ENCODE measurements at regions not wholly inside any gene's neighbourhood (a gene's known extent, or its start where the extent isn't known, plus 50 kb on each side); places are given as distances from the start of the nearest gene placed in this dataset.

DNA sequence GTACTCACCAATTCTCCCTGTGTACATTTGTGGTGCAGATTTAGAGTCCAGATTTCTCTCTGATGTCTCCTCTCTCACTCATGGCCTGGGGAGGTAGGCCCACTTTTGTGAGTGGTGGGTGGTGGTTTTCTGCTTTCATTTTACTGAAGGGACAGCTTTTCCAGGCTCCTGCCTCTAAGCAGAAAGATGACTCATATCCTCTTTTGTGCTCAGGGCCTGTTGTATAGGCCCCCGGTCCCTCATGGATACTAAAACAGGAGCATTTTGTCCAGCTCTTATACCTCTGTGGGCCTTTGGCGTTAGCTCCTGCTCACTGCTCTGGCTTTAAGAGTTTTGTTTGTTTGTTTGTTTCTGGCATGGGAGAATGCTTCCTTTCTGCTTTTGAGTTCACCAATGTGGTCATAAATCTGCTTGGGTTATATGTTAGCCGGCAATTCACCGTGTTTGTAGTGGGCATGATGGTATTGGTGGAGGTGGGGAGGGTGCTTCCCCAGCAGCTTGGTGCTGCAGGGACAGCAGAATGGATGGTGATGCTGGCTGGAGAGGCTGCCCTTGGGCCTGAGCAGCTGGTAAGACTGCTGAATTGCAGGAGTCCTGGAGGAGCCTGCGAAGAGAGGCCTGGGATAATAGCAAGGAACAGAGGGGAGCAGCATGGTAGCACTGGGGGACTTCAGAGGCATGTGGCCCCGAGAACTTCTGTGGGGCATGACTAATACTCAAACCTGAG is 468.7 kb downstream of the RPS24 start:
- Histone ChIP-seq H3K27me3 (ENCODE audit: low read depth, low read length) (no peaks in the 10 kb centered on the region), H3K9me3 (ENCODE audit: control insufficient read depth in 1 of 2, low read length in 2 of 2) (no peaks in the 10 kb centered on the region), H3K36me3 (ENCODE audit: control insufficient read depth in 1 of 2, insufficient read depth in 2 of 2, low read length in 2 of 2) (no peaks in the 10 kb centered on the region), H3K4me1 (ENCODE audit: control insufficient read depth in 1 of 2, insufficient read depth in 2 of 2, low read length in 2 of 2) (no peaks in the 10 kb centered on the region), H3K27ac (ENCODE audit: low read length) (no peak overlapping the region), H3K4me3 (ENCODE audit: low read depth in 1 of 2, low read length in 2 of 2) (no peak overlapping the region)

DNA sequence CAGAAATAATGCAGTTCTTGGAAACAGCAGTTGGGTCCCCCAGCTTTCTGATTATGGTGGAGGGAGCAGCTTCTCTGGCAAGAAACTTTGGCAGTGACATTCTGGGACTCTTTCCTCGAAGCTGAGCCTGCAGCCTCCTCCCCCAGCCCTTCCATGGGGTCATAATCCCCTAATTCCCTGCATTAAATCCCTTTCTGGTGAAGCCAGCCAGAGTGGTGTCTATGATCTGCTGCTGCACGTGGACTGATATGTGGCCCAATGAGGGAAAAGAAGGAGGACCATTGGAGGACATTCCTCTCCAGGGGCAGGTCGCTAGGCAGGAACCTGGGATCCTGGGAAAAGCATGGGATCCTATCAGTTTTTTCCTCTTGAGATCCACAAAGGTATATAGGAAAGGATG is 470.5 kb downstream of the RPS24 start:
- H3K27me3 ChIP-seq (ENCODE audit: low read depth, low read length) = no peaks in the 10 kb centered on the region
- H3K4me1 ChIP-seq (ENCODE audit: control insufficient read depth in 1 of 2, insufficient read depth in 2 of 2, low read length in 2 of 2) = peaks cover 7 to 12% of the 10 kb centered on the region in 2 donors

GRCh38 chr10:78505657-78506056 is 472.0 kb downstream of the RPS24 start:
- Histone ChIP-seq H3K9me3 (ENCODE audit: control insufficient read depth in 1 of 2, low read length in 2 of 2) (no peaks in the 10 kb centered on the region), H3K4me1 (ENCODE audit: control insufficient read depth in 1 of 2, insufficient read depth in 2 of 2, low read length in 2 of 2) (peaks cover 7 to 21% of the 10 kb centered on the region in 2 donors), H3K27ac (ENCODE audit: low read length) (no peak overlapping the region), H3K4me3 (ENCODE audit: low read depth in 1 of 2, low read length in 2 of 2) (no peak overlapping the region), H3K27me3 (ENCODE audit: low read depth, low read length) (no peaks in the 10 kb centered on the region), H3K36me3 (ENCODE audit: control insufficient read depth in 1 of 2, insufficient read depth in 2 of 2, low read length in 2 of 2) (no peaks in the 10 kb centered on the region)

More for the DNA sequence above, 470.5 kb downstream of the RPS24 start:
- Histone ChIP-seq H3K36me3 (ENCODE audit: control insufficient read depth in 1 of 2, insufficient read depth in 2 of 2, low read length in 2 of 2) (no peaks in the 10 kb centered on the region), H3K27ac (ENCODE audit: low read length) (no peak overlapping the region), H3K9me3 (ENCODE audit: control insufficient read depth in 1 of 2, low read length in 2 of 2) (no peaks in the 10 kb centered on the region), H3K4me3 (ENCODE audit: low read depth in 1 of 2, low read length in 2 of 2) (no peak overlapping the region)

- Histone ChIP-seq H3K9me3 (ENCODE audit: control insufficient read depth in 1 of 2, low read length in 2 of 2) (no peaks in the 10 kb centered on the region), H3K4me1 (ENCODE audit: control insufficient read depth in 1 of 2, insufficient read depth in 2 of 2, low read length in 2 of 2) (peaks cover 12 to 27% of the 10 kb centered on the region in 2 donors), H3K36me3 (ENCODE audit: control insufficient read depth in 1 of 2, insufficient read depth in 2 of 2, low read length in 2 of 2) (no peaks in the 10 kb centered on the region), H3K4me3 (ENCODE audit: low read depth in 1 of 2, low read length in 2 of 2) (no peak overlapping the region), H3K27ac (ENCODE audit: low read length) (no peak overlapping the region), H3K27me3 (ENCODE audit: low read depth, low read length) (no peaks in the 10 kb centered on the region)
These were observed 473.0 kb downstream of the RPS24 start for GRCh38 chr10:78506614-78507013.

- peak overlapping the region; percentile 6 for H3K27ac ChIP-seq (ENCODE audit: low read length)
- H3K4me1 ChIP-seq (ENCODE audit: control insufficient read depth in 1 of 2, insufficient read depth in 2 of 2, low read length in 2 of 2) = peaks cover 13 to 27% of the 10 kb centered on the region in 2 donors
- no peaks in the 10 kb centered on the region for H3K27me3 ChIP-seq (ENCODE audit: low read depth, low read length)
- H3K4me3 ChIP-seq (ENCODE audit: low read depth in 1 of 2, low read length in 2 of 2) = no peak overlapping the region
- no peaks in the 10 kb centered on the region for H3K9me3 ChIP-seq (ENCODE audit: control insufficient read depth in 1 of 2, low read length in 2 of 2)
- H3K36me3 ChIP-seq (ENCODE audit: control insufficient read depth in 1 of 2, insufficient read depth in 2 of 2, low read length in 2 of 2) = no peaks in the 10 kb centered on the region
These were observed 474.0 kb downstream of the RPS24 start for GRCh38 chr10:78507510-78508160.

GRCh38 chr10:78508955-78509748 is 475.5 kb downstream of the RPS24 start:
- Histone ChIP-seq H3K27ac (ENCODE audit: low read length) (no peak overlapping the region), H3K4me1 (ENCODE audit: control insufficient read depth in 1 of 2, insufficient read depth in 2 of 2, low read length in 2 of 2) (peaks cover 13 to 27% of the 10 kb centered on the region in 2 donors), H3K36me3 (ENCODE audit: control insufficient read depth in 1 of 2, insufficient read depth in 2 of 2, low read length in 2 of 2) (no peaks in the 10 kb centered on the region), H3K27me3 (ENCODE audit: low read depth, low read length) (no peaks in the 10 kb centered on the region), H3K4me3 (ENCODE audit: low read depth in 1 of 2, low read length in 2 of 2) (no peak overlapping the region), H3K9me3 (ENCODE audit: control insufficient read depth in 1 of 2, low read length in 2 of 2) (no peaks in the 10 kb centered on the region)

DNA sequence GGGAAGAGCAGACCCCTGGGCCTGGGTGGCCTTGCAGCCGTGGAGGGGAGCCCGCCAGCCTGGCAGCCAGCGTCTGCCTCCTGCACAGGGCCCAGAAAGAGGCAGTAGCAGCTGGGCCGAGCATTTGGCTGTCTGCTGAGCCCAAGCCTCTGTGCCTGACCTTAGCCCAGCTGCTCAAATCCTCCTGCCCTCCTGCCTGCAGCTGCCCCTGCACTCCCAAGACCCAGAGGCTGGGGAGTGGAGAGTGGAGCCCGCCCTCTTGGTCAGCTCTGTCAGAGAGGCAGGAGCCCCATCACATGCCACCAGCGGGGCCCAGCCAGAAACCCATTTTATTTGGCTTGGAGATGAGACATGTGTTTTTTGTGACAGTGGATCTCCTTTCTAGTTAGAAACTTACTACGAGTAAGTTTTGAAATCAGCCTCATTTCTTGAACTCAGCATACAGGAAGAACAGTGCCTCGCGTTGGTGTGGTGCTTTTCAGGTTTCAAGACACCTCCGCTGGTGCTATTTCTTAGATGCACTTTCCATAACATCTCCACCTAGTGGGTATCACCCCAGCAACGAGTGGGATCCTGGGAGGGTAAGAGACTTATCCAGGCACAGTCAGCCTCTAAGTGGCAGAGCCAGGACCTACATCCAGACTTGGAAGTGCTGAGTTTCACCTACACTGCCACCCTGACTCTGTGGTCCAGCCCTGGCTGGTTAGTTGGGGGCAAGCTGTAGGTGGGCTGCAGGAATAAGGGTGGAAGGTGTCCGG is 477.1 kb downstream of the RPS24 start:
- no peaks in the 10 kb centered on the region for H3K27me3 ChIP-seq (ENCODE audit: low read depth, low read length)
- H3K9me3 ChIP-seq (ENCODE audit: control insufficient read depth in 1 of 2, low read length in 2 of 2) = no peaks in the 10 kb centered on the region
- H3K4me1 ChIP-seq (ENCODE audit: control insufficient read depth in 1 of 2, insufficient read depth in 2 of 2, low read length in 2 of 2) = peaks cover 13 to 35% of the 10 kb centered on the region in 2 donors
- H3K36me3 ChIP-seq (ENCODE audit: control insufficient read depth in 1 of 2, insufficient read depth in 2 of 2, low read length in 2 of 2) = no peaks in the 10 kb centered on the region
- H3K4me3 ChIP-seq (ENCODE audit: low read depth in 1 of 2, low read length in 2 of 2) = no peak overlapping the region
- H3K27ac ChIP-seq (ENCODE audit: low read length) = peak overlapping the region; percentile 2

- Histone ChIP-seq H3K36me3 (ENCODE audit: control insufficient read depth in 1 of 2, insufficient read depth in 2 of 2, low read length in 2 of 2) (no peaks in the 10 kb centered on the region), H3K27ac (ENCODE audit: low read length) (peak overlapping the region; percentile 2), H3K4me1 (ENCODE audit: control insufficient read depth in 1 of 2, insufficient read depth in 2 of 2, low read length in 2 of 2) (peaks cover 13 to 39% of the 10 kb centered on the region in 2 donors), H3K9me3 (ENCODE audit: control insufficient read depth in 1 of 2, low read length in 2 of 2) (no peaks in the 10 kb centered on the region), H3K27me3 (ENCODE audit: low read depth, low read length) (no peaks in the 10 kb centered on the region), H3K4me3 (ENCODE audit: low read depth in 1 of 2, low read length in 2 of 2) (no peak overlapping the region)
These were observed 477.9 kb downstream of the RPS24 start for GRCh38 chr10:78511324-78512204.

- Histone ChIP-seq H3K27me3 (ENCODE audit: low read depth, low read length) (no peaks in the 10 kb centered on the region), H3K36me3 (ENCODE audit: control insufficient read depth in 1 of 2, insufficient read depth in 2 of 2, low read length in 2 of 2) (no peaks in the 10 kb centered on the region), H3K27ac (ENCODE audit: low read length) (no peak overlapping the region), H3K4me1 (ENCODE audit: control insufficient read depth in 1 of 2, insufficient read depth in 2 of 2, low read length in 2 of 2) (peaks cover 13 to 41% of the 10 kb centered on the region in 2 donors), H3K4me3 (ENCODE audit: low read depth in 1 of 2, low read length in 2 of 2) (no peak overlapping the region), H3K9me3 (ENCODE audit: control insufficient read depth in 1 of 2, low read length in 2 of 2) (no peaks in the 10 kb centered on the region)
These were observed 478.5 kb downstream of the RPS24 start for GRCh38 chr10:78512205-78512550.

GRCh38 chr10:78513330-78513729 is 479.7 kb downstream of the RPS24 start:
- H3K36me3 ChIP-seq (ENCODE audit: control insufficient read depth in 1 of 2, insufficient read depth in 2 of 2, low read length in 2 of 2) = no peaks in the 10 kb centered on the region
- H3K27me3 ChIP-seq (ENCODE audit: low read depth, low read length) = no peaks in the 10 kb centered on the region
- H3K4me1 ChIP-seq (ENCODE audit: control insufficient read depth in 1 of 2, insufficient read depth in 2 of 2, low read length in 2 of 2) = peaks cover 11 to 34% of the 10 kb centered on the region in 2 donors
- H3K27ac ChIP-seq (ENCODE audit: low read length) = no peak overlapping the region
- H3K4me3 ChIP-seq (ENCODE audit: low read depth in 1 of 2, low read length in 2 of 2) = no peak overlapping the region
- no peaks in the 10 kb centered on the region for H3K9me3 ChIP-seq (ENCODE audit: control insufficient read depth in 1 of 2, low read length in 2 of 2)

Measured in muscle layer of duodenum (tissue), 2 donors.